Effector memory CD8-positive, alpha-beta T cell (primary cell): ENCODE measurements at regions not wholly inside any gene's neighbourhood (a gene's known extent, or its start where the extent isn't known, plus 50 kb on each side); places are given as distances from the start of the nearest gene placed in this dataset.

ENCODE experiments used
- ATAC-seq: fragments of 150-1000 bp; cut with Tn5 transposase; replicated peaks from 2 replicates; pipeline ENCODE4 v1.10.0; 2021; ENCODE audit warnings: mild to moderate bottlenecking, moderate library complexity
- DNase-seq, 3 experiments: peaks; one replicate each; pipeline ENCODE4 v3.0.0; 2021
- H3K27ac Mint-ChIP-seq, 2 donors: one replicate each; pipeline ENCODE4 v1.8.0; 2022; ENCODE audit warnings: mild to moderate bottlenecking in 2 of 2, mixed read lengths in 2 of 2, moderate library complexity in 2 of 2
- H3K27me3 Mint-ChIP-seq, 2 donors: one replicate each; pipeline ENCODE4 v1.8.0; 2022; ENCODE audit warnings: mixed read lengths in 2 of 2
- H3K36me3 Mint-ChIP-seq: one replicate; pipeline ENCODE4 v1.8.0; 2022; ENCODE audit warnings: mild to moderate bottlenecking, moderate library complexity, mixed read lengths; ENCODE audit not compliant: insufficient read depth
- H3K4me1 Mint-ChIP-seq, 2 donors: one replicate each; pipeline ENCODE4 v1.8.0; 2022; ENCODE audit warnings: low read depth in 2 of 2, mixed read lengths in 2 of 2
- H3K4me3 Mint-ChIP-seq, 2 donors: one replicate each; pipeline ENCODE4 v1.8.0; 2022; ENCODE audit warnings: mild to moderate bottlenecking in 2 of 2, mixed read lengths in 2 of 2, moderate library complexity in 2 of 2
- H3K9me3 Mint-ChIP-seq, 2 donors: one replicate each; pipeline ENCODE4 v1.8.0; 2022; ENCODE audit warnings: mixed read lengths in 2 of 2

GRCh38 chr2:122384768-122385333 lies 629.4 kb downstream of the TSN start:
- Mint-ChIP-seq H3K27me3 (no peaks in the 10 kb centered on the region), H3K27ac (no peak overlapping the region), H3K4me3 (no peak overlapping the region), H3K36me3 (no peaks in the 10 kb centered on the region), H3K9me3 (peaks cover 16 to 21% of the 10 kb centered on the region in 2 donors), H3K4me1 (no peaks in the 10 kb centered on the region)
- DNase-seq = no peak
- no peak for ATAC-seq

GRCh38 chr2:122388208-122388607 lies 632.8 kb downstream of the TSN start:
- H3K4me1 Mint-ChIP-seq = no peaks in the 10 kb centered on the region
- peaks cover 19 to 27% of the 10 kb centered on the region in 2 donors for H3K9me3 Mint-ChIP-seq
- H3K4me3 Mint-ChIP-seq = no peak overlapping the region
- no peak overlapping the region for H3K27ac Mint-ChIP-seq
- H3K27me3 Mint-ChIP-seq = no peaks in the 10 kb centered on the region
- no peaks in the 10 kb centered on the region for H3K36me3 Mint-ChIP-seq
- DNase-seq (no peak), ATAC-seq (no peak)

GRCh38 chr2:122389694-122390093 lies 634.2 kb downstream of the TSN start:
- Mint-ChIP-seq H3K27me3 (no peaks in the 10 kb centered on the region), H3K9me3 (peaks cover 19 to 27% of the 10 kb centered on the region in 2 donors), H3K27ac (no peak overlapping the region), H3K4me1 (no peaks in the 10 kb centered on the region), H3K4me3 (no peak overlapping the region), H3K36me3 (no peaks in the 10 kb centered on the region)
- no peak for DNase-seq
- no peak for ATAC-seq

GRCh38 chr2:122390406-122390805 lies 635.0 kb downstream of the TSN start:
- no peak for DNase-seq
- Mint-ChIP-seq H3K4me1 (no peaks in the 10 kb centered on the region), H3K27ac (no peak overlapping the region), H3K36me3 (no peaks in the 10 kb centered on the region), H3K27me3 (no peaks in the 10 kb centered on the region), H3K4me3 (no peak overlapping the region), H3K9me3 (peaks cover 19 to 27% of the 10 kb centered on the region in 2 donors)
- no peak for ATAC-seq

- H3K27me3 Mint-ChIP-seq = no peaks in the 10 kb centered on the region
- H3K9me3 Mint-ChIP-seq = peaks cover 18 to 27% of the 10 kb centered on the region in 2 donors
- no peak overlapping the region for H3K27ac Mint-ChIP-seq
- H3K4me3 Mint-ChIP-seq = no peak overlapping the region
- H3K4me1 Mint-ChIP-seq = no peaks in the 10 kb centered on the region
- no peak for DNase-seq
- ATAC-seq = no peak
- H3K36me3 Mint-ChIP-seq = no peaks in the 10 kb centered on the region
Measured at GRCh38 chr2:122391726-122392125, 636.3 kb downstream of the TSN start.

GRCh38 chr2:122395687-122396086 lies 640.2 kb downstream of the TSN start:
- Mint-ChIP-seq H3K4me1 (no peaks in the 10 kb centered on the region), H3K9me3 (peaks cover 6 to 8% of the 10 kb centered on the region in 2 donors), H3K27me3 (no peaks in the 10 kb centered on the region), H3K36me3 (no peaks in the 10 kb centered on the region), H3K27ac (no peak overlapping the region), H3K4me3 (no peak overlapping the region)
- no peak for ATAC-seq
- DNase-seq = no peak

- no peak for ATAC-seq
Measured at GRCh38 chr2:122411231-122411630, 655.8 kb downstream of the TSN start.

GRCh38 chr2:122412360-122412759 lies 656.9 kb downstream of the TSN start:
- DNase-seq = no peak
- H3K9me3 Mint-ChIP-seq = peaks cover 0 to 5% of the 10 kb centered on the region in 2 donors
- H3K4me1 Mint-ChIP-seq = no peaks in the 10 kb centered on the region
- no peaks in the 10 kb centered on the region for H3K27me3 Mint-ChIP-seq
- no peak for ATAC-seq
- no peak overlapping the region for H3K27ac Mint-ChIP-seq
- no peaks in the 10 kb centered on the region for H3K36me3 Mint-ChIP-seq
- H3K4me3 Mint-ChIP-seq = no peak overlapping the region

More at GRCh38 chr2:122411231-122411630, 655.8 kb downstream of the TSN start:
- Mint-ChIP-seq H3K27me3 (no peaks in the 10 kb centered on the region), H3K27ac (no peak overlapping the region), H3K4me1 (no peaks in the 10 kb centered on the region), H3K36me3 (no peaks in the 10 kb centered on the region), H3K4me3 (no peak overlapping the region), H3K9me3 (peaks cover 5% of the 10 kb centered on the region in 2 donors)
- DNase-seq = no peak

- H3K27ac Mint-ChIP-seq = no peak overlapping the region
- no peaks in the 10 kb centered on the region for H3K27me3 Mint-ChIP-seq
- no peaks in the 10 kb centered on the region for H3K4me1 Mint-ChIP-seq
- H3K4me3 Mint-ChIP-seq = no peak overlapping the region
- H3K9me3 Mint-ChIP-seq = peaks cover 6 to 8% of the 10 kb centered on the region in 2 donors
- DNase-seq (no peak), ATAC-seq (no peak)
- no peaks in the 10 kb centered on the region for H3K36me3 Mint-ChIP-seq
Measured at GRCh38 chr2:122414902-122415301, 659.5 kb downstream of the TSN start.

- peaks cover 3 to 13% of the 10 kb centered on the region in 2 donors for H3K9me3 Mint-ChIP-seq
- H3K27me3 Mint-ChIP-seq = no peaks in the 10 kb centered on the region
- ATAC-seq = no peak
- no peak overlapping the region for H3K4me3 Mint-ChIP-seq
- H3K36me3 Mint-ChIP-seq = no peaks in the 10 kb centered on the region
- no peak overlapping the region for H3K27ac Mint-ChIP-seq
- DNase-seq = no peak
- H3K4me1 Mint-ChIP-seq = no peaks in the 10 kb centered on the region
Measured at GRCh38 chr2:122417114-122417513, 661.7 kb downstream of the TSN start.

- peaks cover 5 to 16% of the 10 kb centered on the region in 2 donors for H3K9me3 Mint-ChIP-seq
- no peaks in the 10 kb centered on the region for H3K4me1 Mint-ChIP-seq
- H3K27ac Mint-ChIP-seq = no peak overlapping the region
- no peak for DNase-seq
- no peak for ATAC-seq
- no peaks in the 10 kb centered on the region for H3K27me3 Mint-ChIP-seq
- no peak overlapping the region for H3K4me3 Mint-ChIP-seq
- peaks cover under 1% of the 10 kb centered on the region for H3K36me3 Mint-ChIP-seq
Measured at GRCh38 chr2:122421775-122422174, 666.3 kb downstream of the TSN start.

- ATAC-seq (no peak), DNase-seq (no peak)
- Mint-ChIP-seq H3K9me3 (peaks cover 5 to 21% of the 10 kb centered on the region in 2 donors), H3K4me3 (no peak overlapping the region), H3K4me1 (no peaks in the 10 kb centered on the region), H3K27me3 (no peaks in the 10 kb centered on the region), H3K27ac (no peak overlapping the region), H3K36me3 (peaks cover 2% of the 10 kb centered on the region)
Measured at GRCh38 chr2:122422384-122422991, 667.0 kb downstream of the TSN start.

GRCh38 chr2:122423934-122424333 lies 668.5 kb downstream of the TSN start:
- H3K27me3 Mint-ChIP-seq = no peaks in the 10 kb centered on the region
- no peaks in the 10 kb centered on the region for H3K4me1 Mint-ChIP-seq
- H3K9me3 Mint-ChIP-seq = peaks cover 3 to 15% of the 10 kb centered on the region in 2 donors
- no peak for DNase-seq
- peaks cover 2% of the 10 kb centered on the region for H3K36me3 Mint-ChIP-seq
- no peak overlapping the region for H3K4me3 Mint-ChIP-seq
- no peak for ATAC-seq
- H3K27ac Mint-ChIP-seq = no peak overlapping the region

- DNase-seq (no peak), ATAC-seq (no peak)
- H3K27ac Mint-ChIP-seq = no peak overlapping the region
- H3K9me3 Mint-ChIP-seq = peaks cover 2 to 5% of the 10 kb centered on the region in 2 donors
- no peak overlapping the region for H3K4me3 Mint-ChIP-seq
- H3K27me3 Mint-ChIP-seq = no peaks in the 10 kb centered on the region
- H3K4me1 Mint-ChIP-seq = no peaks in the 10 kb centered on the region
- H3K36me3 Mint-ChIP-seq = no peaks in the 10 kb centered on the region
Measured at GRCh38 chr2:122433123-122433754, 677.8 kb downstream of the TSN start.
